ENCODE measurements at regions not wholly inside any gene's neighbourhood (a gene's known extent, or its start where the extent isn't known, plus 50 kb on each side); places are given as distances from the start of the nearest gene placed in this dataset.

DNA sequence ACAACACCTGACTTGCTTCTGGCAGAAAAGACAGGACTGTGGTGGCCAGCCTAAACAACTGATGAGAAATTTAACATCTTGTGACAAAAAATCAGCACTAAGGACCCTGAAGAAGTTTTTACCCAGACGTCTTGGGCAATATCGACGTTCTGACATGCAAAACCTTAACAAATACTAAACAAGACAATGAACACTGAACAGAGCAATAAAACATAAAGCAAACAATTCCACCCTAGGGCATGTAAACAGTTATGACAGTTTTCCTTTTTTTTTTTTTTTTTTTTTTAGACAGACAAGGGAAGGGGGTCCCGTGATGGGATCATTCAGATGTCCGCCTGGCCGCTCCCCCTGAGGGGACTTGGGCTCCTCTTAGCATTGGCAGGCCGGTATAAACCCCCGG is 738.0 kb downstream of the SI start:
- H3K79me2 ChIP-seq (ENCODE audit: insufficient read depth, low read length): no peaks in the 10 kb centered on the region
- peaks cover 5 to 11% of the 10 kb centered on the region in 2 experiments for H3K9me3 Mint-ChIP-seq
- H3K79me1 ChIP-seq (ENCODE audit: insufficient read depth, low read depth, low read length, poor library complexity, severe bottlenecking): no peaks in the 10 kb centered on the region
- H3K4ac ChIP-seq (ENCODE audit: low read depth, low read length): no peak overlapping the region
- H3K4me1 ChIP-seq (ENCODE audit: insufficient read depth, low read length): no peaks in the 10 kb centered on the region
- H3K27me3 Mint-ChIP-seq (ENCODE audit: low read depth): no peaks in the 10 kb centered on the region; the same call in 1 of the 2 replicates
- H3K4me2 ChIP-seq (ENCODE audit: insufficient read depth, insufficient read length, low read length): no peak overlapping the region
- no peak overlapping the region for H3K23ac ChIP-seq (ENCODE audit: insufficient read length, low read depth, low read length)
- H3K27ac ChIP-seq (ENCODE audit: insufficient read length, low read depth, low read length): no peak overlapping the region
- no peak overlapping the region for H3K9ac ChIP-seq (ENCODE audit: extremely low read depth, insufficient read length, low read length)
- DNase-seq: no peak
- H4K20me1 ChIP-seq (ENCODE audit: control insufficient read depth, insufficient read depth, insufficient read length): no peaks in the 10 kb centered on the region
- H4K5ac ChIP-seq (ENCODE audit: insufficient read length, low read depth, low read length): no peak overlapping the region
- no peak overlapping the region for H3K56ac ChIP-seq (ENCODE audit: insufficient read length, low read depth, low read length)
- no peak overlapping the region for H2AFZ ChIP-seq (ENCODE audit: low read length)
- no peak overlapping the region for H2BK20ac ChIP-seq (ENCODE audit: low read depth, low read length, poor library complexity, severe bottlenecking)
- H3K36me3 Mint-ChIP-seq (ENCODE audit: insufficient read depth in 1 of 3, low read depth in 3 of 3): peaks cover 0 to 2% (median 1%) of the 10 kb centered on the region in 3 experiments; a peak in 4 of 7 replicates
- H3K18ac ChIP-seq (ENCODE audit: insufficient read length, low read depth, low read length): no peak overlapping the region
- no peak overlapping the region for H2BK12ac ChIP-seq (ENCODE audit: insufficient read length, low read depth, low read length)
- H4K8ac ChIP-seq (replicated peaks; ENCODE audit: insufficient read length, low read depth, low read length): no peak overlapping the region
- no peak overlapping the region for H2BK15ac ChIP-seq (ENCODE audit: low read depth, low read length)
- H2AK5ac ChIP-seq (ENCODE audit: insufficient read length, low read length): no peak overlapping the region
- H3K27ac Mint-ChIP-seq: no peak overlapping the region
- no peak overlapping the region for H3T11ph ChIP-seq (ENCODE audit: low read length)
- TF ChIP-seq, protein P1, sequence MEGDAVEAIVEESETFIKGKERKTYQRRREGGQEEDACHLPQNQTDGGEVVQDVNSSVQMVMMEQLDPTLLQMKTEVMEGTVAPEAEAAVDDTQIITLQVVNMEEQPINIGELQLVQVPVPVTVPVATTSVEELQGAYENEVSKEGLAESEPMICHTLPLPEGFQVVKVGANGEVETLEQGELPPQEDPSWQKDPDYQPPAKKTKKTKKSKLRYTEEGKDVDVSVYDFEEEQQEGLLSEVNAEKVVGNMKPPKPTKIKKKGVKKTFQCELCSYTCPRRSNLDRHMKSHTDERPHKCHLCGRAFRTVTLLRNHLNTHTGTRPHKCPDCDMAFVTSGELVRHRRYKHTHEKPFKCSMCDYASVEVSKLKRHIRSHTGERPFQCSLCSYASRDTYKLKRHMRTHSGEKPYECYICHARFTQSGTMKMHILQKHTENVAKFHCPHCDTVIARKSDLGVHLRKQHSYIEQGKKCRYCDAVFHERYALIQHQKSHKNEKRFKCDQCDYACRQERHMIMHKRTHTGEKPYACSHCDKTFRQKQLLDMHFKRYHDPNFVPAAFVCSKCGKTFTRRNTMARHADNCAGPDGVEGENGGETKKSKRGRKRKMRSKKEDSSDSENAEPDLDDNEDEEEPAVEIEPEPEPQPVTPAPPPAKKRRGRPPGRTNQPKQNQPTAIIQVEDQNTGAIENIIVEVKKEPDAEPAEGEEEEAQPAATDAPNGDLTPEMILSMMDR (conservative IDR thresholded peaks at IDR 0.05): no peak
- 0 out of 4 replicates have a peak, but pooled peaks cover 0 to 3% of the 10 kb centered on the region in 2 experiments for H3K4me1 Mint-ChIP-seq
- H3K9me3 ChIP-seq (ENCODE audit: control insufficient read depth, low read depth, low read length): no peaks in the 10 kb centered on the region
- H4K91ac ChIP-seq (ENCODE audit: insufficient read length, low read depth, low read length): no peak overlapping the region
- no peaks in the 10 kb centered on the region for H3K23me2 ChIP-seq (ENCODE audit: insufficient read length, low read depth, low read length, poor library complexity, severe bottlenecking)
- WGBS (ENCODE audit: extremely low coverage, insufficient read length, low lambda C conversion rate): no CpG with 5 or more reads among the region's 8 CpGs
- no peak overlapping the region for H3K4me3 Mint-ChIP-seq
- no peak overlapping the region for H2BK120ac ChIP-seq (ENCODE audit: low read depth, low read length, poor library complexity, severe bottlenecking)
- H3K27me3 ChIP-seq (ENCODE audit: insufficient read depth, low read length): no peaks in the 10 kb centered on the region
- H2BK5ac ChIP-seq (ENCODE audit: insufficient read length, low read length): no peak overlapping the region
- no peak overlapping the region for H3K14ac ChIP-seq (ENCODE audit: insufficient read depth, low read length)
